HCT116 (cell line): ENCODE measurements at regions not wholly inside any gene's neighbourhood (a gene's known extent, or its start where the extent isn't known, plus 50 kb on each side); places are given as distances from the start of the nearest gene placed in this dataset.

Experiments used
- ATAC-seq: fragments of 200-7000 bp; cut with Tn5 transposase; 2 replicates; pipeline ENCODE4 v1.9.1; 2020; ENCODE audit warnings: mild to moderate bottlenecking, moderate library complexity
- BruUV-seq: library from RNA; stranded (reverse); fragments of 400-500 nt; replicated peaks from 2 replicates; lab custom pipeline; 2021; lab: Mats Ljungman, UMichigan
- CTCF ChIA-PET: fragments of 300-600 bp; sonication (Branson Sonifier 250); formaldehyde crosslinking; loops from one replicate; lab custom pipeline; 2021; ENCODE audit warnings: antibody characterized with exemption; lab: Charles Lee
- POLR2A ChIA-PET: fragments of 300-600, 350-600 bp; sonication (Branson Sonifier 250); formaldehyde crosslinking; loops from one replicate; lab custom pipeline; 2021; ENCODE audit warnings: antibody characterized with exemption; lab: Charles Lee
- RAD21 ChIA-PET, 2 experiments: fragments of 300-600 bp; sonication (Branson Sonifier 250); formaldehyde crosslinking; loops; one replicate each; lab custom pipeline; 2023; ENCODE audit warnings: low total read pairs in 2 of 2; ENCODE audit not compliant: uncharacterized antibody in 2 of 2, unreplicated experiment in 2 of 2, low non-redundant PET in 1 of 2; lab: Charles Lee
- DNase-seq: peaks from one replicate; pipeline ENCODE4 v3.0.0-alpha.2; 2010; ENCODE audit warnings: low read depth, low spot score
- H2AFZ ChIP-seq: fragments of 200-600 bp; shearing (Covaris generic), sonication (generic); 2 replicates; pipeline ENCODE4 v1.6.1; 2017; ENCODE audit warnings: low read depth, mixed run types, mixed read lengths, antibody characterized with exemption, low read length; ENCODE audit not compliant: poor library complexity, severe bottlenecking
- H3K27ac ChIP-seq: 2 replicates; pipeline ENCODE4 v1.5.1; 2012; ENCODE audit warnings: low read depth, low read length
- H3K27me3 ChIP-seq: fragments of 200-600 bp; sonication (generic); 2 replicates; pipeline ENCODE4 v1.6.1; 2016; ENCODE audit warnings: mixed run types, low read length, mixed read lengths; ENCODE audit not compliant: insufficient read depth
- H3K36me3 ChIP-seq, 2 experiments: fragments of 200-500 bp in 1 of 2; fragments of 200-600 bp in 1 of 2; sonication (Bioruptor generic) in 1 of 2; sonication (generic) in 1 of 2; 2 replicates each; pipeline versions ENCODE4 v1.5.1 to v1.6.1; 2014 to 2016; ENCODE audit warnings: low read length in 2 of 2, inconsistent platforms in 1 of 2, mixed read lengths in 1 of 2, mixed run types in 1 of 2; ENCODE audit not compliant: insufficient read depth in 2 of 2, control insufficient read depth in 1 of 2
- H3K4me1 ChIP-seq, 2 experiments: fragments of 200-600 bp in 1 of 2; sonication (generic) in 1 of 2; 2 replicates each; pipeline versions ENCODE4 v1.5.1 to v1.6.1; 2012 to 2017; ENCODE audit warnings: low read length in 2 of 2, inconsistent platforms in 1 of 2, mild to moderate bottlenecking in 1 of 2, mixed read lengths in 1 of 2, mixed run types in 1 of 2, moderate library complexity in 1 of 2; ENCODE audit not compliant: insufficient read depth in 2 of 2, control insufficient read depth in 1 of 2
- H3K4me2 ChIP-seq: fragments of 200-600 bp; sonication (generic); 2 replicates; pipeline ENCODE4 v1.6.1; 2017; ENCODE audit warnings: mixed run types, low read length, mixed read lengths
- H3K4me3 ChIP-seq, 2 experiments: fragments of 200-600 bp in 1 of 2; sonication (generic) in 1 of 2; replicated peaks in 1 of 2; 2 replicates each; pipeline ENCODE4 v1.5.1; 2011 to 2016; ENCODE audit warnings: low read length in 2 of 2, control low read depth in 1 of 2, low read depth in 1 of 2, mild to moderate bottlenecking in 1 of 2, mixed read lengths in 1 of 2, mixed run types in 1 of 2
- H3K79me2 ChIP-seq: fragments of 200-600 bp; sonication (generic); 2 replicates; pipeline ENCODE4 v1.6.1; 2017; ENCODE audit warnings: mild to moderate bottlenecking, mixed run types, low read length, moderate library complexity, mixed read lengths; ENCODE audit not compliant: insufficient read depth
- H3K9ac ChIP-seq: fragments of 200-600 bp; sonication (generic); 2 replicates; pipeline ENCODE4 v1.6.1; 2016; ENCODE audit warnings: low read length, mixed read lengths
- H3K9me2 ChIP-seq: fragments of 200-600 bp; sonication (generic), shearing (Covaris generic); 2 replicates; pipeline ENCODE4 v1.6.1; 2017; ENCODE audit warnings: mixed run types, mild to moderate bottlenecking, moderate library complexity; ENCODE audit not compliant: insufficient read depth
- H3K9me3 ChIP-seq, 2 experiments: fragments of 200-500 bp in 1 of 2; fragments of 200-600 bp in 1 of 2; sonication (Bioruptor generic) in 1 of 2; sonication (generic) in 1 of 2; 2 replicates each; pipeline ENCODE4 v1.6.1; 2014 to 2017; ENCODE audit warnings: low read length in 2 of 2, mixed read lengths in 2 of 2, inconsistent platforms in 1 of 2, low read depth in 1 of 2, mild to moderate bottlenecking in 1 of 2, mixed run types in 1 of 2, moderate library complexity in 1 of 2; ENCODE audit not compliant: control insufficient read depth in 1 of 2, insufficient read depth in 1 of 2
- H4K20me1 ChIP-seq: fragments of 200-600 bp; sonication (generic), shearing (Covaris generic); 2 replicates; pipeline ENCODE4 v1.6.1; 2017; ENCODE audit warnings: mixed run types, mild to moderate bottlenecking, moderate library complexity; ENCODE audit not compliant: insufficient read depth
- EGR1 ChIP-seq: IDR thresholded peaks from 2 replicates; pipeline ENCODE4 v1.6.1; 2012; ENCODE audit warnings: low read depth
- REST ChIP-seq: IDR thresholded peaks from 2 replicates; pipeline ENCODE4 v1.6.1; 2012; ENCODE audit warnings: low read depth
- SP1 ChIP-seq: IDR thresholded peaks from 2 replicates; pipeline ENCODE4 v1.6.1; 2012; ENCODE audit warnings: low read depth
- YY1 ChIP-seq: IDR thresholded peaks from 2 replicates; pipeline ENCODE4 v1.6.1; 2011; ENCODE audit warnings: low read length, low read depth, moderate library complexity, mild to moderate bottlenecking; ENCODE audit not compliant: insufficient replicate concordance; ENCODE audit errors: extremely low read depth
- intact Hi-C: fragments of 100-400 bp; cut with micrococcal nuclease; formaldehyde crosslinking; loops from 2 replicates; pipeline ENCODE4 v1.10.0; 2022
- TF ChIP-seq, protein P1 (sequence below): IDR thresholded peaks from 2 replicates; pipeline ENCODE4 v1.6.1; 2012
- TF ChIP-seq, protein P2 (sequence below): IDR thresholded peaks from 2 replicates; pipeline ENCODE4 v1.6.1; 2011; ENCODE audit warnings: mild to moderate bottlenecking, low read length, moderate library complexity; ENCODE audit not compliant: insufficient replicate concordance; ENCODE audit errors: extremely low read depth

DNA sequence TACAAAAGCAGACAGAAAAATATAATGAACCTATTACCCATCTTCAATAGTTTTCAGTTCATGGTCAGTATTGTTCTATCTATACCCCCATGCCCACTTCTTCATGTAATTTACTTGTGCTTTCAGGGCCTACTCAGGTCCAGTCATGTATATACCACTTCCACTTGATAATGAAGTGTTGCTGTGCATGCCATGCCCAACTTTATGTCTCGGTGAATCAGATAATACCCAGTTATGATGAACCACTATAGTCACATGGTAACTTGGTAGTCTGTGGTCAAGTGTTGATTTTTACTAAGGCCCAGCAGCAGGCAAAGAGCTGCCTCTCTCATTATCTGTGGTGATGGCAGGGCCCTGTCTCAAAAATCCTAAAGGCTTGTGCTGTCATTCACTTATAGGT is 70.7 kb upstream of the IL33 start:
- H3K4me1 ChIP-seq = no peaks in the 10 kb centered on the region
- POLR2A ChIA-PET = no interaction called here
- H3K27ac ChIP-seq = no peak overlapping the region
- CTCF ChIA-PET = no interaction called here
- no peak overlapping the region for H2AFZ ChIP-seq
- no peak overlapping the region for H3K4me2 ChIP-seq
- H3K9me3 ChIP-seq = no peaks in the 10 kb centered on the region
- H3K79me2 ChIP-seq = no peaks in the 10 kb centered on the region
- no peak overlapping the region for H3K4me3 ChIP-seq
- H4K20me1 ChIP-seq = no peaks in the 10 kb centered on the region
- ATAC-seq (no peak), DNase-seq (no peak)
- no peaks in the 10 kb centered on the region for H3K9me2 ChIP-seq
- no peaks in the 10 kb centered on the region for H3K27me3 ChIP-seq
- TF ChIP-seq, protein P1, sequence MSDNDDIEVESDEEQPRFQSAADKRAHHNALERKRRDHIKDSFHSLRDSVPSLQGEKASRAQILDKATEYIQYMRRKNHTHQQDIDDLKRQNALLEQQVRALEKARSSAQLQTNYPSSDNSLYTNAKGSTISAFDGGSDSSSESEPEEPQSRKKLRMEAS = no peak
- no peak for TF ChIP-seq REST
- intact Hi-C loops = no loop called here
- H3K9ac ChIP-seq = no peak overlapping the region
- H3K36me3 ChIP-seq = no peaks in the 10 kb centered on the region
- RAD21 ChIA-PET = no interaction called here
- no TSS peak for BruUV-seq

DNA sequence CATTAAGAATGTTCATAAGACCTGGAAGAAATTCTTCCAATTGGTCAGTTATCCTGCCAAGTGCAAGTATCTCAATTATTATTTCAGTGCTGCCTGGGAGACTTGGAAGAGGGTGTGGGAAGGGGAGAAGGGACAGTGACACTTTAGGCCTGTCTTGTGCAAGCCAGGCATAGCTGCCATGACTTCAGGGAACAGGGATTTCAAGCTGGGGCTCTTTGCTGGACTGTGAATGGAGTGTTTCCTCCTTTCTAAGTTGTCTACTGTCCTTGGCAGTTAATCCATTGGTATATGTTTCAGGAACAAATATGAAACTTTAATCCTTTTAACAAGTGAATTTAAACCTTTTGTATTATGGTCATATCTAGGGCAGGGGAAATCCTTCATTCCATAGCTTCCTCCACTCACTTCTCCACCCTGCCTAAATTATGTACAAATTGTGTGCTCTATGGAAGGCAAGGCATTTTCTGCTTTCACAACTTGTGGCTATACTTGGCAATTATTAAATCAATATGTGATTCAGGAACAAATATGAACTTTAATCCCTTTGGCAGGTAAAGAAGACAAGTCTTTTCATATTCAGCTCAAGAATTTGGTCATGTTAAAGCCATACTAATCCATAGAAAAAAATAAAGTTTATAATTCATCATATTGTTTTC is 72.7 kb upstream of the IL33 start:
- no TSS peak for BruUV-seq
- TF ChIP-seq REST (no peak), SP1 (no peak), YY1 (no peak), EGR1 (no peak)
- TF ChIP-seq, protein P2, sequence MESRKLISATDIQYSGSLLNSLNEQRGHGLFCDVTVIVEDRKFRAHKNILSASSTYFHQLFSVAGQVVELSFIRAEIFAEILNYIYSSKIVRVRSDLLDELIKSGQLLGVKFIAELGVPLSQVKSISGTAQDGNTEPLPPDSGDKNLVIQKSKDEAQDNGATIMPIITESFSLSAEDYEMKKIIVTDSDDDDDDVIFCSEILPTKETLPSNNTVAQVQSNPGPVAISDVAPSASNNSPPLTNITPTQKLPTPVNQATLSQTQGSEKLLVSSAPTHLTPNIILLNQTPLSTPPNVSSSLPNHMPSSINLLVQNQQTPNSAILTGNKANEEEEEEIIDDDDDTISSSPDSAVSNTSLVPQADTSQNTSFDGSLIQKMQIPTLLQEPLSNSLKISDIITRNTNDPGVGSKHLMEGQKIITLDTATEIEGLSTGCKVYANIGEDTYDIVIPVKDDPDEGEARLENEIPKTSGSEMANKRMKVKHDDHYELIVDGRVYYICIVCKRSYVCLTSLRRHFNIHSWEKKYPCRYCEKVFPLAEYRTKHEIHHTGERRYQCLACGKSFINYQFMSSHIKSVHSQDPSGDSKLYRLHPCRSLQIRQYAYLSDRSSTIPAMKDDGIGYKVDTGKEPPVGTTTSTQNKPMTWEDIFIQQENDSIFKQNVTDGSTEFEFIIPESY = no peak
- H3K36me3 ChIP-seq = no peaks in the 10 kb centered on the region
- ChIA-PET RAD21 (no interaction called here), CTCF (no interaction called here), POLR2A (no interaction called here)
- no peaks in the 10 kb centered on the region for H3K9me3 ChIP-seq
- no peak overlapping the region for H3K27ac ChIP-seq
- no peak overlapping the region for H3K4me3 ChIP-seq
- H3K9me2 ChIP-seq = no peaks in the 10 kb centered on the region
- H3K9ac ChIP-seq = no peak overlapping the region
- H2AFZ ChIP-seq = no peak overlapping the region
- no peaks in the 10 kb centered on the region for H4K20me1 ChIP-seq
- ATAC-seq (no peak), DNase-seq (no peak)
- no peak overlapping the region for H3K4me2 ChIP-seq
- H3K79me2 ChIP-seq = no peaks in the 10 kb centered on the region
- no peaks in the 10 kb centered on the region for H3K4me1 ChIP-seq
- H3K27me3 ChIP-seq = no peaks in the 10 kb centered on the region
- intact Hi-C loops = no loop called here
